H1 (cell line): ENCODE measurements at regions not wholly inside any gene's neighbourhood (a gene's known extent, or its start where the extent isn't known, plus 50 kb on each side); places are given as distances from the start of the nearest gene placed in this dataset.

Source experiments
- CTCF ChIA-PET: fragments of 300-600 bp; sonication (Branson Sonifier 250); formaldehyde crosslinking; loops from one replicate; lab custom pipeline; 2021; ENCODE audit not compliant: partially characterized antibody; lab: Charles Lee
- POLR2A ChIA-PET: fragments of 300-600 bp; sonication (Branson Sonifier 250); formaldehyde crosslinking; loops from one replicate; lab custom pipeline; 2021; ENCODE audit warnings: inconsistent platforms; ENCODE audit not compliant: partially characterized antibody; lab: Charles Lee
- DNase-seq, 2 experiments: peaks; one replicate each; pipeline versions ENCODE4 v3.0.0 to v3.0.0-alpha.2; 2010 to 2022; ENCODE audit warnings: low spot score in 2 of 2, low read depth in 1 of 2, mixed read lengths in 1 of 2
- FAIRE-seq: peaks from 2 replicates; lab custom pipeline; 2011; peaks lifted over from hg19 to GRCh38; lab: Jason Lieb, UNC
- H2AFZ ChIP-seq: 2 replicates; pipeline ENCODE4 v1.8.1; 2012; ENCODE audit warnings: low read length, inconsistent platforms
- H2AK5ac ChIP-seq: 2 replicates; pipeline ENCODE4 v1.6.1; 2013; ENCODE audit warnings: low read depth, low read length
- H2BK120ac ChIP-seq: replicated peaks from 2 replicates; pipeline ENCODE3; 2013; ENCODE audit warnings: low read depth, low read length, inconsistent platforms
- H2BK12ac ChIP-seq: 2 replicates; pipeline ENCODE4 v1.6.1; 2013; ENCODE audit warnings: low read depth, low read length
- H2BK15ac ChIP-seq: 2 replicates; pipeline ENCODE4 v1.6.1; 2013; ENCODE audit warnings: low read length
- H2BK20ac ChIP-seq: 2 replicates; pipeline ENCODE4 v1.6.1; 2013; ENCODE audit warnings: low read length
- H2BK5ac ChIP-seq: 2 replicates; pipeline ENCODE4 v1.6.1; 2013; ENCODE audit warnings: low read depth, low read length
- H3K14ac ChIP-seq: 2 replicates; pipeline ENCODE4 v1.6.1; 2013; ENCODE audit warnings: inconsistent platforms; ENCODE audit not compliant: insufficient read length
- H3K18ac ChIP-seq: 2 replicates; pipeline ENCODE4 v1.6.1; 2013; ENCODE audit warnings: low read length; ENCODE audit errors: extremely low read depth
- H3K23ac ChIP-seq: 2 replicates; pipeline ENCODE4 v1.6.1; 2013; ENCODE audit warnings: inconsistent platforms; ENCODE audit not compliant: insufficient read length
- H3K23me2 ChIP-seq: 2 replicates; pipeline ENCODE4 v1.6.1; 2013; ENCODE audit warnings: low read depth, low read length
- H3K27ac ChIP-seq: 2 replicates; pipeline ENCODE4 v1.6.1; 2011; ENCODE audit warnings: low read depth, low read length, inconsistent platforms
- H3K27me3 ChIP-seq, 4 experiments: replicated peaks in 1 of 4; 1 replicate in 1 of 4; 2 replicates in 3 of 4; pipeline versions ENCODE4 v1.6.1 to v1.8.1; 2011 to 2013; ENCODE audit warnings: low read length in 3 of 4, mild to moderate bottlenecking in 3 of 4, inconsistent platforms in 2 of 4, mixed read lengths in 2 of 4, moderate library complexity in 1 of 4; ENCODE audit not compliant: control insufficient read depth in 3 of 4, insufficient read depth in 3 of 4; ENCODE audit errors: extremely low read depth in 1 of 4
- H3K36me3 ChIP-seq, 4 experiments: 2 replicates each; pipeline versions ENCODE4 v1.6.1 to v1.8.1; 2011 to 2013; ENCODE audit warnings: mild to moderate bottlenecking in 4 of 4, low read length in 3 of 4, moderate library complexity in 2 of 4, control low read depth in 1 of 4, inconsistent platforms in 1 of 4; ENCODE audit not compliant: insufficient read depth in 4 of 4, control insufficient read depth in 2 of 4
- H3K4ac ChIP-seq: replicated peaks from 2 replicates; pipeline ENCODE3; 2013; ENCODE audit warnings: low read length, low read depth, mixed read lengths, inconsistent platforms; ENCODE audit not compliant: insufficient read length
- H3K4me1 ChIP-seq, 4 experiments: replicated peaks in 1 of 4; 1 replicate in 1 of 4; 2 replicates in 3 of 4; pipeline versions ENCODE4 v1.6.1 to v1.8.1; 2011 to 2013; ENCODE audit warnings: low read length in 3 of 4, inconsistent platforms in 2 of 4, mixed read lengths in 1 of 4; ENCODE audit not compliant: insufficient read depth in 4 of 4, control insufficient read depth in 3 of 4
- H3K4me2 ChIP-seq, 2 experiments: 2 replicates each; pipeline versions ENCODE4 v1.6.1 to v1.8.1; 2011 to 2013; ENCODE audit warnings: low read depth in 2 of 2, low read length in 2 of 2, control low read depth in 1 of 2, inconsistent platforms in 1 of 2, mild to moderate bottlenecking in 1 of 2; ENCODE audit not compliant: insufficient read depth in 1 of 2
- H3K4me3 ChIP-seq, 4 experiments: fragments of 200-600, 300-600 bp in 1 of 4; sonication (generic), shearing (Covaris generic), sonication (Bioruptor Twin) in 1 of 4; 2 replicates each; pipeline versions ENCODE4 v1.5.1 to v1.8.1; 2011 to 2016; ENCODE audit warnings: low read length in 4 of 4, low read depth in 3 of 4, control low read depth in 2 of 4, inconsistent platforms in 2 of 4, mild to moderate bottlenecking in 2 of 4, mixed read lengths in 1 of 4, moderate library complexity in 1 of 4; ENCODE audit not compliant: insufficient read depth in 2 of 4; ENCODE audit errors: extremely low read depth in 1 of 4
- H3K56ac ChIP-seq: replicated peaks from 2 replicates; pipeline ENCODE3; 2013; ENCODE audit warnings: low read depth, mild to moderate bottlenecking, mixed read lengths, low read length, inconsistent platforms; ENCODE audit not compliant: insufficient read length
- H3K79me1 ChIP-seq: 2 replicates; pipeline ENCODE4 v1.6.1; 2013; ENCODE audit warnings: low read depth, low read length, control low read depth
- H3K79me2 ChIP-seq, 2 experiments: 2 replicates each; pipeline versions ENCODE4 v1.6.1 to v1.8.1; 2012 to 2013; ENCODE audit warnings: low read length in 2 of 2, mild to moderate bottlenecking in 2 of 2, inconsistent platforms in 1 of 2; ENCODE audit not compliant: insufficient read depth in 2 of 2, control insufficient read depth in 1 of 2
- H3K9ac ChIP-seq, 4 experiments: replicated peaks in 1 of 4; 1 replicate in 1 of 4; 2 replicates in 3 of 4; pipeline versions ENCODE4 v1.6.1 to v1.8.1; 2011 to 2013; ENCODE audit warnings: low read depth in 3 of 4, low read length in 3 of 4, control low read depth in 2 of 4, mild to moderate bottlenecking in 2 of 4, moderate library complexity in 2 of 4, inconsistent platforms in 1 of 4; ENCODE audit errors: extremely low read depth in 1 of 4
- H3K9me3 ChIP-seq, 2 experiments: 2 replicates each; pipeline versions ENCODE4 v1.6.1 to v1.8.1; 2012 to 2013; ENCODE audit warnings: mild to moderate bottlenecking in 2 of 2, moderate library complexity in 2 of 2, control low read depth in 1 of 2, inconsistent platforms in 1 of 2, low read depth in 1 of 2, low read length in 1 of 2, mixed read lengths in 1 of 2; ENCODE audit not compliant: insufficient read depth in 2 of 2
- H4K20me1 ChIP-seq, 2 experiments: replicated peaks in 1 of 2; 2 replicates each; pipeline versions ENCODE3 to v1.8.1; 2011 to 2013; ENCODE audit warnings: inconsistent platforms in 2 of 2, low read length in 2 of 2, mild to moderate bottlenecking in 1 of 2; ENCODE audit not compliant: insufficient read depth in 2 of 2, control insufficient read depth in 1 of 2
- H4K5ac ChIP-seq: 2 replicates; pipeline ENCODE4 v1.6.1; 2013; ENCODE audit warnings: low read length, low read depth, mixed read lengths, inconsistent platforms; ENCODE audit not compliant: insufficient read length
- H4K8ac ChIP-seq: 2 replicates; pipeline ENCODE4 v1.8.0; 2013; ENCODE audit warnings: mild to moderate bottlenecking, moderate library complexity, low read length, inconsistent platforms; ENCODE audit not compliant: insufficient read depth; ENCODE audit errors: extremely low read depth
- H4K91ac ChIP-seq: replicated peaks from 2 replicates; pipeline ENCODE3; 2013; ENCODE audit warnings: low read length, mixed read lengths, inconsistent platforms; ENCODE audit not compliant: insufficient read length
- SUZ12 ChIP-seq: fragments of 200-600 bp; sonication (generic); IDR thresholded peaks from 2 replicates; pipeline ENCODE4 v1.6.1; 2012; ENCODE audit warnings: mild to moderate bottlenecking, inconsistent platforms, low read length, moderate library complexity, mixed read lengths
- WGBS, 2 experiments: shearing (Covaris generic) in 1 of 2; methylation state at CpG; one replicate each; pipeline versions ENCODE4 v1.1.6 to v1.1.7; 2013 to 2015; ENCODE audit warnings: low lambda C conversion rate in 2 of 2, mixed read lengths in 2 of 2, inconsistent platforms in 1 of 2, low coverage in 1 of 2, missing lambda C conversion rate in 1 of 2; ENCODE audit not compliant: insufficient replicate concordance in 2 of 2, insufficient coverage in 1 of 2, insufficient read length in 1 of 2; ENCODE audit errors: extremely low coverage in 1 of 2, missing lambda C conversion rate in 1 of 2; 5-methylcytosine and 5-hydroxymethylcytosine counted together

DNA sequence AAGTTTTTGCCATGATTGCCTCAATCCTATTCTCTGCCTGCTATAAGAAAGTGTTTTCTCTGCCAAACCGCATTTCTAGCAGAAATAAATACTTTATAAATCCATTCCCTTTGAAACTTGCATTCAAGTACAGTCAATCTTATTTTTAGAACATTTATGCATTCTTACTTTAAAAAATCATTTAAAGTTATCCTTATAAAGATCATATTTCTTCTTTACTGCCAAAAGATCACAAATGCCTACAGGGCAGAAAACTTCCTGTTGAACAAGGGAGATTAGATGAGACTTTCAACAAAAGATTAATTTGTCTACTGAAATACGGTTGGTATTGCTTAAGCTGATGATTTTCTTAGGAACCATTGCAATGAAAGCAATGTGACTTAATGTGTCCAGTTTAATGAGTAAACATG is 207.2 kb upstream of the SLIT2 start:
- Histone ChIP-seq H3K4me1 (peaks cover 0 to 5% (median 0%) of the 10 kb centered on the region in 4 experiments; a peak in 2 of 7 replicates), H3K9me3 (no peaks in the 10 kb centered on the region), H3K18ac (no peak overlapping the region), H2BK20ac (no peak overlapping the region), H3K23ac (no peak overlapping the region), H4K91ac (no peak overlapping the region), H3K36me3 (no peaks in the 10 kb centered on the region), H3K79me2 (no peaks in the 10 kb centered on the region), H3K27ac (no peak overlapping the region), H2AFZ (no peak overlapping the region), H2BK5ac (no peak overlapping the region), H3K27me3 (no peaks in the 10 kb centered on the region), H2BK15ac (no peak overlapping the region), H3K4ac (no peak overlapping the region), H3K23me2 (no peaks in the 10 kb centered on the region), H4K20me1 (no peaks in the 10 kb centered on the region), H2BK120ac (no peak overlapping the region), H3K9ac (no peak overlapping the region), H2BK12ac (no peak overlapping the region), H2AK5ac (no peak overlapping the region), H3K14ac (no peak overlapping the region), H4K8ac (no peak overlapping the region), H3K56ac (no peak overlapping the region), H4K5ac (no peak overlapping the region), H3K4me2 (no peak overlapping the region), H3K4me3 (no peak overlapping the region), H3K79me1 (no peaks in the 10 kb centered on the region)
- FAIRE-seq (no peak), DNase-seq (no peak)
- WGBS, 2 experiments, result 92% methylated on average over 2 of the region's 2 CpGs; no CpG with 5 or more reads in 1 of the 2 experiments
- POLR2A ChIA-PET, result no interaction called here
- CTCF ChIA-PET, result interaction anchor here (1.1 kb wide), 1 partner anchor 378 kb away, joined by 4 read pairs; no protein-coding TSS in a partner anchor
- TF ChIP-seq SUZ12, result no peak
